Calu3 (cell line): ENCODE measurements at regions not wholly inside any gene's neighbourhood (a gene's known extent, or its start where the extent isn't known, plus 50 kb on each side); places are given as distances from the start of the nearest gene placed in this dataset.

ENCODE experiments used
- BruUV-seq: library from RNA; stranded (reverse); fragments of 400-500 nt; replicated peaks from 2 replicates; lab custom pipeline; 2021; lab: Mats Ljungman, UMichigan
- CTCF ChIA-PET: fragments of 300-600 bp; sonication (Branson Sonifier 250); formaldehyde crosslinking; loops from one replicate; lab custom pipeline; 2022; ENCODE audit warnings: antibody characterized with exemption; lab: Charles Lee
- DNase-seq: peaks from one replicate; pipeline ENCODE4 v3.0.0; 2022
- H3K27ac Mint-ChIP-seq: one replicate; pipeline ENCODE4 v1.8.0; 2022; ENCODE audit warnings: mixed read lengths; ENCODE audit not compliant: unreplicated experiment
- H3K27me3 Mint-ChIP-seq: one replicate; pipeline ENCODE4 v1.8.0; 2022; ENCODE audit warnings: mixed read lengths; ENCODE audit not compliant: unreplicated experiment
- H3K36me3 Mint-ChIP-seq: one replicate; pipeline ENCODE4 v1.8.0; 2022; ENCODE audit warnings: mild to moderate bottlenecking, moderate library complexity, mixed read lengths; ENCODE audit not compliant: insufficient read depth, unreplicated experiment
- H3K4me1 Mint-ChIP-seq: one replicate; pipeline ENCODE4 v1.8.0; 2022; ENCODE audit warnings: mild to moderate bottlenecking, low read depth, mixed read lengths; ENCODE audit not compliant: unreplicated experiment
- H3K4me3 Mint-ChIP-seq: one replicate; pipeline ENCODE4 v1.8.0; 2022; ENCODE audit warnings: mild to moderate bottlenecking, low read depth, moderate library complexity, mixed read lengths; ENCODE audit not compliant: unreplicated experiment
- H3K9me3 Mint-ChIP-seq: one replicate; pipeline ENCODE4 v1.8.0; 2022; ENCODE audit warnings: low read depth, mixed read lengths; ENCODE audit not compliant: unreplicated experiment
- CTCF ChIP-seq: fragments of 200-600 bp; IDR thresholded peaks from one replicate; pipeline ENCODE4 v1.8.0; 2022; ENCODE audit warnings: antibody characterized with exemption; ENCODE audit not compliant: unreplicated experiment
- intact Hi-C: fragments of 100-400 bp; cut with micrococcal nuclease; formaldehyde crosslinking; loops from one replicate; pipeline ENCODE4 v1.10.0; 2022; ENCODE audit not compliant: unreplicated experiment

DNA sequence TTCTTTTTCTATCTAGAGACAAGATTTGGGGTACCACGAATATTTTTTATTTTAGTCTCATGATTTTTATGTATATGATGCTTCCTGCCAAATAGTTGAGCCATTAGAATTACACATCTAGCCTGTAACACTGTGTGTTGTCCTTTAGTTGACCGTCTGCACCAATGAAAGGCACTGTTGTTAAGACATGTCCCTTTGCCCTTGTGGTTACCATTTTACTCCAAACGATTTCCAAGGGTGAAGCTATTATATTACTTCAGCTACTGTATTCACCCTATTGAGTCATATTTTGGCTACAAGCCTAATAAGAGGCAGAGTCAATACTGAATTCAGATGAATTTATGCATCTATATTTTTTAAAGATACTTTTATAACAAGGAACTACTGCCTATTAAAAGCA is 207.6 kb downstream of the CETN3 start:
- Mint-ChIP-seq H3K4me3 (peak overlapping the region; percentile 3), H3K9me3 (no peaks in the 10 kb centered on the region), H3K27me3 (no peaks in the 10 kb centered on the region), H3K36me3 (peaks cover 5% of the 10 kb centered on the region), H3K27ac (peak overlapping the region; percentile 90), H3K4me1 (peaks cover 42% of the 10 kb centered on the region)
- CTCF ChIA-PET: interaction anchor here (0.8 kb wide), 1 partner anchor 11 kb away, joined by 3 read pairs; no protein-coding TSS in a partner anchor
- DNase-seq: peak; percentile 77
- TF ChIP-seq CTCF: no peak
- intact Hi-C loops: loop anchor here (5.0 kb wide), 2 partner anchors 65 to 205 kb away; partner anchors contain the start of gene CETN3
- BruUV-seq: no TSS peak

GRCh38 chr5:90193185-90193822 is 216.3 kb downstream of the CETN3 start:
- DNase-seq: peak; percentile 27
- Mint-ChIP-seq H3K4me1 (peaks cover 5% of the 10 kb centered on the region), H3K36me3 (no peaks in the 10 kb centered on the region), H3K27me3 (no peaks in the 10 kb centered on the region), H3K4me3 (no peak overlapping the region), H3K27ac (no peak overlapping the region), H3K9me3 (peaks cover 9% of the 10 kb centered on the region)
- no peak for TF ChIP-seq CTCF
- intact Hi-C loops: no loop called here
- CTCF ChIA-PET: no interaction called here
- no TSS peak for BruUV-seq

DNA sequence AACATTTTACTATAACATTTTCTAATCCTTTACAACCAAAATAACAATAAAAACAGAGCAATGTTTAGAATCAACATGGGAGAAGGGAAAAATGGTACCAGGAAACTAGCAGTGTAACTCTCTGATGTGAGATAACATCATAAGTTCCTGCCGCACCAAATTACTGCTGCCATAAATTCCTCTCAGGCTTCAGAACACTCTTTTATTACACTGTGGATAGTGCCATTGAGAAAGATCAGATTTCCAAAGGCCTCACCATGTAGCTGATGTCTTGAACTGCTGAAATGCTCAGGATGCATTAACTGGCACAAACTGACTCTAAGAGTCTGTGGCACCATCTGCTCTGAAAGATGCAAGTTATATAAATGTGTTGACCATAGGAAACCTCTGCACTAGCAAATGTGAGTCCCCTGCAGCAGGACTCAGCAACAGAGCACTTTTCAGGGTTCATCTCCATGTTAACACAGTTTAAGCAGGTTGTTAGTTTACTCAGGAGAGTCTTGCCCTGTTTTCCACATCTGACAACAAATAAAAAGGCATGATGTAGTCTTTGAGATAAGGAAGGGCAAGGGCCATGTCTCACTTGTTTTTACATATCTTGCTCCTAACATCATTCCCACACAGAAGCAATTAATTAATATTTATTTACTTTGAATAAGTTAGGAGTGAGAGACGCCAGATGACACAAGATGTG is 218.1 kb downstream of the CETN3 start:
- no peak for TF ChIP-seq CTCF
- BruUV-seq: no TSS peak
- Mint-ChIP-seq H3K36me3 (no peaks in the 10 kb centered on the region), H3K9me3 (peaks cover 9% of the 10 kb centered on the region), H3K27ac (no peak overlapping the region), H3K4me3 (no peak overlapping the region), H3K4me1 (no peaks in the 10 kb centered on the region), H3K27me3 (no peaks in the 10 kb centered on the region)
- DNase-seq: no peak
- intact Hi-C loops: no loop called here
- CTCF ChIA-PET: no interaction called here

GRCh38 chr5:90185897-90186468 is 223.6 kb downstream of the CETN3 start:
- no peaks in the 10 kb centered on the region for H3K9me3 Mint-ChIP-seq
- intact Hi-C loops: loop anchor here (2.0 to 10.0 kb wide), 4 partner anchors 451 to 1459 kb away; no protein-coding TSS in a partner anchor
- H3K4me1 Mint-ChIP-seq: peaks cover 26% of the 10 kb centered on the region
- no peak for DNase-seq
- no peak overlapping the region for H3K27ac Mint-ChIP-seq
- BruUV-seq: no TSS peak
- CTCF ChIA-PET: interaction anchor here (0.7 kb wide), 1 partner anchor 46 kb away, joined by 4 read pairs; no protein-coding TSS in a partner anchor
- no peaks in the 10 kb centered on the region for H3K27me3 Mint-ChIP-seq
- no peak overlapping the region for H3K4me3 Mint-ChIP-seq
- TF ChIP-seq CTCF: no peak
- peaks cover 5% of the 10 kb centered on the region for H3K36me3 Mint-ChIP-seq
